ENCODE measurements at regions not wholly inside any gene's neighbourhood (a gene's known extent, or its start where the extent isn't known, plus 50 kb on each side); places are given as distances from the start of the nearest gene placed in this dataset.

DNA sequence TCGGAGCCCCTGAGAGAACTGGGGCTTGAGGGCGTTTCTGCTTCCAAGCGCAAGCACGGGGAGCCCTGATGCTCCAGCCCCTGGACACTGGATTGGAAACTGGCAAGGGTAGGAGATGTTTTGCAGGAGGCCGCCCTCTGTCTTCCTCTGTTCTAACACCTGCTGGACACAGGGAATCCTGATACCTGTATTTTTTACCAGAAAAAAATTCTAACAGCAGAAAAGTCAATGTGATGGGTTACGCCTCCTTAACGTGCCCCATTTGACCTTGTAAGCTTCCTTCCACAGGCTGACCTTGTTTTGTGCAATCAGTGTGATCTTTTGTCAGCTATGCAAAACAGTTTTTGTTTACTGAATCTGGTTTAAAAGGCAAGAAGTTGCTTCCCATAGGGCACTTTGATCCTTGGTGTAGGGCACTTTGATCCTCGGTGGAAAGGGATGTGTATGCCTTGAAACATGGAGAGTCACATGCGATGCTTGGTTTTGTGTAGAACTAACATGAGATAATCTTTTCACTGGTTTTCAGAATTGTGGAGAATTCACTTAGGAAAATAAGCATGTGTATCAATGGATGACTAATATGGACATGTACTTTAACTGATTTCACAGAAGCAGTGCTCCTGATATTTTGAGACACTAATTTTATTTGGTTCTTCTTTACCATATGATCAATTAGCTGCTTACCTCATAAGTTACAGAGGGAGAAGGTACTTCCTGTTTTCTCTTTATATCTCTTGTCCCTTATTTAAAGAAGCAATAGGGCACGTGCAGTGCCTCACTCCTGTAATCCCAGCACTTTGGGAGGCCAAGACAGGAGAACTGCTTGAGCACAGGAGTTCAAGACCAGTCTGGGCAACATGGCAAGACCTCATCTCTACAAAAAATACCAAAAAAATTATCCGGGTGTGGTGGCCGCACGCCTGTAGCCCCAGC is 59.9 kb upstream of the MAP3K4 start:
- DNase-seq (no peak), FAIRE-seq (no peak)
- Histone ChIP-seq H3K27ac (ENCODE audit: low read depth in 1 of 3, low read length in 2 of 3) (no peak overlapping the region), H3K9me3 (ENCODE audit: control insufficient read depth in 2 of 2, insufficient read depth in 1 of 2, low read depth in 1 of 2, low read length in 1 of 2) (no peaks in the 10 kb centered on the region), H3K4me3 (ENCODE audit: low read depth in 1 of 3, low read length in 3 of 3) (peak overlapping the region in 1 of 3 donors; percentile 47), H3K36me3 (ENCODE audit: control insufficient read depth in 3 of 3, insufficient read depth in 2 of 3, low read depth in 1 of 3, low read length in 3 of 3) (no peaks in the 10 kb centered on the region), H3K4me1 (ENCODE audit: control insufficient read depth in 3 of 3, insufficient read depth in 2 of 3, low read depth in 1 of 3, low read length in 2 of 3) (no peaks in the 10 kb centered on the region), H3K27me3 (ENCODE audit: control insufficient read depth in 3 of 3, insufficient read depth in 3 of 3, low read length in 3 of 3) (no peaks in the 10 kb centered on the region)
- 46 to 52% (median 50%) methylated on average over 13 of the region's 13 CpGs for WGBS, 3 donors

DNA sequence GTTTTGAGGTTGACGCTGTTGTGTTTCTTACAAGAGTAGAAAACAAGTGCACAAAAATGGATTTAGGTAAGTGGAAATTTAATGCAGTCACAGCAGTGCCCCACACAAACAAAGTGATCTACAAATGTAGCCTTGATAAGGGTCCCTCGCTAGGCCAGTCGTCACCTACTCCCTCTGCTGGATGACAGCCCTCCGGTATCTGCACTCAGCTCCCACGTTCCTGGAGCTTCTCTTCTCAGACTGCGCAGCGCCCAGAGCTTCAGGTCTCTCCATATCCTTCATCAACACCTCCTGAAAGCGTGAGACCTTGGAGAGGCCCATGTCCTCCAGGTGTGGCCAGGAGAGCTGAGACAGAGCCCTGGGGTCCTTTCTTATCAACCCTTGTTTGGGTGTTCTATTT is 58.3 kb upstream of the MAP3K4 start:
- Histone ChIP-seq H3K36me3 (ENCODE audit: control insufficient read depth in 3 of 3, insufficient read depth in 2 of 3, low read depth in 1 of 3, low read length in 3 of 3) (no peaks in the 10 kb centered on the region), H3K9me3 (ENCODE audit: control insufficient read depth in 2 of 2, insufficient read depth in 1 of 2, low read depth in 1 of 2, low read length in 1 of 2) (no peaks in the 10 kb centered on the region), H3K27ac (ENCODE audit: low read depth in 1 of 3, low read length in 2 of 3) (no peak overlapping the region), H3K4me3 (ENCODE audit: low read depth in 1 of 3, low read length in 3 of 3) (no peak overlapping the region), H3K4me1 (ENCODE audit: control insufficient read depth in 3 of 3, insufficient read depth in 2 of 3, low read depth in 1 of 3, low read length in 2 of 3) (no peaks in the 10 kb centered on the region), H3K27me3 (ENCODE audit: control insufficient read depth in 3 of 3, insufficient read depth in 3 of 3, low read length in 3 of 3) (no peaks in the 10 kb centered on the region)
- WGBS, 3 donors, result 63 to 71% (median 70%) methylated on average over 8 of the region's 8 CpGs
- DNase-seq (peak in 1 of 2 donors; percentile 5), FAIRE-seq (no peak)

DNA sequence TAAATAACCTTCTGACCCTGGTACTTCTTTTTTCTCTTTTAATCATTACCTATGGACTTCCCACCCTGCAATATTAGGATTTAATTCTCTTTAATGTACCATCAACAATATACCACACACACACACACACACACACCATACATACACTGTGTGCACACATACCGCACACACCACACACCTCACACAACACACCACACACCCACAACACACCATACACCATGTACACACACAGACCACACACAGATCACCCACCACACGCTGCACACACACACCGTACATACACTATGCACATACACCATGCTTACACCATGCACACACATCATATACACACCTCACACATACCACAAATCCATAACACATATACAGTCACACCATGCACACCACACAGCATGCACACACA is 57.4 kb upstream of the MAP3K4 start:
- Histone ChIP-seq H3K4me3 (ENCODE audit: low read depth in 1 of 3, low read length in 3 of 3) (no peak overlapping the region), H3K27ac (ENCODE audit: low read depth in 1 of 3, low read length in 2 of 3) (no peak overlapping the region), H3K9me3 (ENCODE audit: control insufficient read depth in 2 of 2, insufficient read depth in 1 of 2, low read depth in 1 of 2, low read length in 1 of 2) (no peaks in the 10 kb centered on the region), H3K36me3 (ENCODE audit: control insufficient read depth in 3 of 3, insufficient read depth in 2 of 3, low read depth in 1 of 3, low read length in 3 of 3) (no peaks in the 10 kb centered on the region), H3K4me1 (ENCODE audit: control insufficient read depth in 3 of 3, insufficient read depth in 2 of 3, low read depth in 1 of 3, low read length in 2 of 3) (no peaks in the 10 kb centered on the region), H3K27me3 (ENCODE audit: control insufficient read depth in 3 of 3, insufficient read depth in 3 of 3, low read length in 3 of 3) (no peaks in the 10 kb centered on the region)
- no peak for DNase-seq
- FAIRE-seq, result no peak
- 86 to 95% (median 91%) methylated on average over 3 of the region's 3 CpGs for WGBS, 3 donors

DNA sequence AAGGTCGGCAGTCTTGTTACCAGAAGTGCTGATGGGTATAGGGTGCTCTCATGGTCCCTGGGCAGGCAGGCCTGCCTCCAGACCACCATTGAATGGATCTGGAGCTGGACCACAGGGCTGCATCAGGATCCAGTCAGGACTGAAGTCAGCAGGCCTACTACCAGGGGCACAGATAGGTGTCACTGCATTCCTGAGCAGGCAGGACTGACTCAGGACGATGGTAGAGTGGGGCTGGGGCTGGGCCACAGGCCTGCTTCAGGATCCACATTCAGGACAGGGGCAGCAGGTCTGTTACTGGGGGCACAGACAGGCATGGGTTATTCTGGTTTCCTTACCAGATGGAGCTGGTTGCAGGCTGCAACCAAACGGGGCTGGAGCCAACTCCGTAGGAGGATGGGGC is 51.4 kb upstream of the MAP3K4 start:
- Histone ChIP-seq H3K27me3 (ENCODE audit: control insufficient read depth in 3 of 3, insufficient read depth in 3 of 3, low read length in 3 of 3) (peaks cover 0 to 2% (median 0%) of the 10 kb centered on the region in 3 donors), H3K9me3 (ENCODE audit: control insufficient read depth in 2 of 2, insufficient read depth in 1 of 2, low read depth in 1 of 2, low read length in 1 of 2) (no peaks in the 10 kb centered on the region), H3K4me3 (ENCODE audit: low read depth in 1 of 3, low read length in 3 of 3) (no peak overlapping the region), H3K4me1 (ENCODE audit: control insufficient read depth in 3 of 3, insufficient read depth in 2 of 3, low read depth in 1 of 3, low read length in 2 of 3) (no peaks in the 10 kb centered on the region), H3K27ac (ENCODE audit: low read depth in 1 of 3, low read length in 2 of 3) (no peak overlapping the region), H3K36me3 (ENCODE audit: control insufficient read depth in 3 of 3, insufficient read depth in 2 of 3, low read depth in 1 of 3, low read length in 3 of 3) (no peaks in the 10 kb centered on the region)
- DNase-seq (no peak), FAIRE-seq (no peak)
- 85 to 91% (median 87%) methylated on average over 4 of the region's 4 CpGs for WGBS, 3 donors

Measured in small intestine (tissue), 7 donors.